GM10248 (cell line): ENCODE measurements at regions not wholly inside any gene's neighbourhood (a gene's known extent, or its start where the extent isn't known, plus 50 kb on each side); places are given as distances from the start of the nearest gene placed in this dataset.

Experiments used
- CTCF ChIA-PET: fragments of 300-600 bp; sonication (Branson Sonifier 250); formaldehyde crosslinking; extraction: SDS; loops from one replicate; lab custom pipeline; 2021; ENCODE audit warnings: antibody characterized with exemption; lab: Yijun Ruan, JAX
- POLR2A ChIA-PET: fragments of 350-650 bp; sonication (Branson Sonifier 250); formaldehyde crosslinking; extraction: SDS; loops from one replicate; lab custom pipeline; 2020; ENCODE audit warnings: antibody characterized with exemption; lab: Yijun Ruan, JAX
- DNase-seq: peaks from one replicate; pipeline ENCODE4 v3.0.0; 2012; ENCODE audit errors: extremely low spot score
- CTCF ChIP-seq: IDR thresholded peaks from 2 replicates; pipeline ENCODE4 v1.5.1; 2012; ENCODE audit warnings: mild to moderate bottlenecking, low read depth; ENCODE audit errors: extremely low read depth, missing control alignments, control extremely low read depth

- no peak for DNase-seq
- POLR2A ChIA-PET: no interaction called here
- no peak for TF ChIP-seq CTCF
- CTCF ChIA-PET: interaction anchor here (1.3 kb wide), 1 partner anchor 79 kb away, joined by 3 read pairs; no protein-coding TSS in a partner anchor
These were observed 343.2 kb upstream of the NR2F2 start for GRCh38 chr15:95987299-95987698.

GRCh38 chr15:95987886-95988573, 342.5 kb upstream of the NR2F2 start:
- DNase-seq: no peak
- CTCF ChIA-PET: interaction anchor here (1.3 kb wide), 1 partner anchor 78 kb away, joined by 3 read pairs; no protein-coding TSS in a partner anchor
- POLR2A ChIA-PET: no interaction called here
- no peak for TF ChIP-seq CTCF

DNA sequence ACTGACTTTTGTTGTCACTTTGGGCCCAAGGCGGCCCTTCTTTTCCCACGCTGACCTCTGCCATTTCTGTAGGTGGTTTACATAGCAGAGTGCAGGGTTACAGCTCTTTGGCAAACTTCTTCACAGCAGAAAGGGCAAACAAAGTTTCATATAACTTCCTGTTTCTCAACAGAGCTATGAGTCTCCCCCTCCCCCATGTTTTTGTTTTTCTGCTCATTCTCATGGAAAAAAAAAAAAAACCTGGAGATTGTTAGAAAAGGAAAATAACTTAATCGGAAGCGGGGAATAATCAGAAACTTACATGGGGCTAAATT, 342.0 kb upstream of the NR2F2 start:
- no peak for DNase-seq
- TF ChIP-seq CTCF: no peak
- ChIA-PET POLR2A (no interaction called here), CTCF (interaction anchor here (1.3 kb wide), 1 partner anchor 78 kb away, joined by 3 read pairs; no protein-coding TSS in a partner anchor)

- CTCF ChIA-PET: no interaction called here
- no peak for TF ChIP-seq CTCF
- no peak for DNase-seq
- POLR2A ChIA-PET: no interaction called here
These were observed 341.1 kb upstream of the NR2F2 start for GRCh38 chr15:95989392-95989791.

DNA sequence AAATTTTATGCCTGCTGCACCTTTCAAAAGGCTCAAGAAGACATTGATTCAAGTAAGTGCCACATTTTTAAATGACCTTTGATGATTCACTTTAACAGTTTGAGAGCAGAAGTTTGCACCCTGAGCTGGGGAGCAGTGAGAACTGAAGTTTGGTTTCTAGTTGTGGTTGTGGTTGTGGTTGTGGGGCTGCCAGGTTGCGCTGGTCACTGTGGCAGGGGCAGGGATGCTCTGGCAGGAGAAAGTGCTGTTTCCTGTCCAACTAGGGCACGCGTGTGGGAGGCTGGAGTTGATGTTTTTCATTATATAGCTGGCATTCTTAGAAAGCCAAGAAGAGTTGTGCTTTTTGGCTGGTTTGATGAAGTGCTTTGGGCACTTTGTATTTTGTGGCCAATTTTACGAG, 339.7 kb upstream of the NR2F2 start:
- TF ChIP-seq CTCF: no peak
- ChIA-PET CTCF (interaction anchor here (0.9 to 1.5 kb wide), 2 partner anchors 46 to 99 kb away, joined by 3 read pairs; no protein-coding TSS in a partner anchor), POLR2A (no interaction called here)
- DNase-seq: no peak

- CTCF ChIA-PET: interaction anchor here (1.7 kb wide), 1 partner anchor 53 kb away, joined by 3 read pairs; no protein-coding TSS in a partner anchor
These were observed 336.1 kb upstream of the NR2F2 start for GRCh38 chr15:95994418-95994817.

More at GRCh38 chr15:95994418-95994817, 336.1 kb upstream of the NR2F2 start:
- no peak for DNase-seq
- POLR2A ChIA-PET: no interaction called here
- no peak for TF ChIP-seq CTCF
